Lower leg skin (tissue), 3 donors: ENCODE measurements at regions not wholly inside any gene's neighbourhood (a gene's known extent, or its start where the extent isn't known, plus 50 kb on each side); places are given as distances from the start of the nearest gene placed in this dataset.

ENCODE experiments used
- CTCF ChIP-seq, 3 donors: fragments of 450-650 bp; IDR thresholded peaks; one replicate each; pipeline ENCODE4 v1.5.1; 2016; ENCODE audit warnings: antibody characterized with exemption in 3 of 3, mild to moderate bottlenecking in 3 of 3, moderate library complexity in 2 of 3
- POLR2A ChIP-seq, 2 donors: fragments of 450-650 bp; IDR thresholded peaks; one replicate each; pipeline ENCODE4 v1.6.1; 2016 to 2017; ENCODE audit warnings: antibody characterized with exemption in 2 of 2, mild to moderate bottlenecking in 1 of 2, moderate library complexity in 1 of 2

GRCh38 chr13:73138276-73138637 lies 79.5 kb downstream of the KLF5 start:
- TF ChIP-seq CTCF (IDR thresholded peaks at IDR 0.05), result no peak
- no peak for TF ChIP-seq POLR2A (IDR thresholded peaks at IDR 0.05)
